Stimulated activated CD4-positive, alpha-beta T cell treated with anti-CD3 and anti-CD28 coated beads, Interleukin-4, amount 100 ng/mL, for 1 hour (primary cell): ENCODE measurements at regions not wholly inside any gene's neighbourhood (a gene's known extent, or its start where the extent isn't known, plus 50 kb on each side); places are given as distances from the start of the nearest gene placed in this dataset.

Experiments
- DNase-seq: peaks from one replicate; pipeline ENCODE4 v3.0.0-alpha.2; 2020

DNA sequence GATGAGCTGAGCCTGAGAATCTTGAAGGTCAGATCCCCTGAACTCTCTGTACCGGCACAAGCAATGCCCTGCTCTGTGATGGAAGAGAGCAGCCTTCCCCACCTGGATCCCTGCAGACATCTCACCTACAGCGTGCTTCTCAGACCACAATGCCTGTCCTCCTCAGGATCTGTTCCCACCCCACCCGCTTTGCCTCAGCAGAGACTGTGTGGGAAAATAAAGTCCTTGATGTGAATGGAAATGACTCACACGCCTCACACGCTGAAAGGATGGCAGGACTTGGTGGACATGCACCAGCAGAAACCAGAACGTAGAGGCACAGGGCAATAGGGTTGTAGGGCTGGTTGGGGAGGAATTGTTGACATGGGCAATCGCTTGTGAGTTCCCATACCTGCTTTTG is 117.9 kb upstream of the POU3F3 start:
- no peak for DNase-seq

DNA sequence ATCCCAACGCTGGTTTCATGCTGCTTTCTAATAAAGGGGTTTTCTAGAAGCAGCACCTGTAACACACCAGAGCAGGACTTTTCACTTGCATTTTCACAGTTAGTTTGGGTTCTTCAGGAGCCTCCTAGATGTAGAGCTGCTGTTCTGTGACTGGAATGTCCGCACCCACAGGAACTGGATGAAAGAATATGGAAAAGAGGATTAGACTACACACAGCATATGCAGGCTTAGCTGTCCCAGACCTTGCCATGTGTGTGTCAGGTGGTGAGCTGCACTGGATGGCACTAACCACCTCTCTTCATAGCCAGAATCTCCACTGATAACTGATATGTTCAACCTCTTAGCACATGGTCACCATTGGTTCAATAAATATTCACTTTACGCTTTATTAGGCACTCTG is 112.1 kb upstream of the POU3F3 start:
- no peak for DNase-seq

DNA sequence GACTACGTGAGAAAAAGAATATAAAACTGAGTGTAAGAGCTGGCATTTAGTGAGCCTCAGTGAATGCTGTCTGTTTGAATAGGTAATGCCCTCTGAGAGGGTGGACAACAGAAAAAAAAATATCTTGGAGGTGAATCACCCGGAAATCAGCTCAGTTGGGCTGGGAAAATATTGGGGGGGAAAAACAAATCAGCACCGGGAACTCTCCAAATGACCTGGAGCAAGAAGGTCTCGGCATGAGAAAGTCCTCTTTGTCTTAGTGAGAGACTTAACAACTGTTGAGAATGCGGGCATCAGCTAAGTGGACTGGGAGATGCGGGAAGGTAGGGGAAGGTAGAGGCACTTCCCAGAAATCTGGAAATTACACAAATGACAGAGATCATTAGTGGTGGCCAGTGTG is 109.4 kb upstream of the POU3F3 start:
- DNase-seq, result no peak

DNA sequence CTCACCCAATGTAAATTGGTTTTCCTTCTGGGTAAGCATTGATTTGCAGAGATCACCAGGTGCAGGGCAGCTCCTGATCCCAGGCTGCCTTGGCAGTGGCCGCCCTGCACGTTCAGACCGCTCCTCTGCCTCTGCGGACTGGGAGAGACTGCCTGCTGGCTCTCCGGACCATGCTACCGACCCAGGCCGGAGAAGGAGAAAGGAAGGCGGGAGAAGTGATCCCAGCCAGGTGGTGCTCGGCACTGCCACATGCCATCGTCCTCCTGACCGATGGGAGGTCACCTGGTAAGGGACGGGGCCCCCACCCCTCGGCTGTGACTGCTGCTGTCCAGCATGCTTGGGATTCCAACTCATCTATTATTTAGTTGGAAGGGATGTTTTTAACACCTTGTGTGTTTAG is 108.1 kb upstream of the POU3F3 start:
- no peak for DNase-seq

DNA sequence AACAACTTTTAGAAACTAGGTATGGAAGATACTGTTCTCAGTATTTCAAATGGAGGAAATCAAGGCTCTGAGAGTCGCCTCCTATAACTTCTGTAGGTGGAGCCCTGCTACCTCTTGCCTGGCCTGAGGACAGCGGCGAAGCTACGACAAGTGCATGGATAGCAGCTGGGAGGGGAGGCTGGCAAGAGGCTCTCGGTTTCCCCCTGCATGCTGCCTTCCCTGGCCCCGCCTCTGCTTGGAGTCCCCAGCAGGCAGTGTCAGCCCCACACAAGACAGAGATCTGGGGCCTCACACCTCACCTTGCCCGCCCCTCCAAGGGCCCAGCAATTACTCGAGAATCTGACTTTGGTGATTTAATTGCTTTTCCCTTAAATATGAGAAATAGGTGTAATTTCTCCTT is 107.6 kb upstream of the POU3F3 start:
- no peak for DNase-seq

DNA sequence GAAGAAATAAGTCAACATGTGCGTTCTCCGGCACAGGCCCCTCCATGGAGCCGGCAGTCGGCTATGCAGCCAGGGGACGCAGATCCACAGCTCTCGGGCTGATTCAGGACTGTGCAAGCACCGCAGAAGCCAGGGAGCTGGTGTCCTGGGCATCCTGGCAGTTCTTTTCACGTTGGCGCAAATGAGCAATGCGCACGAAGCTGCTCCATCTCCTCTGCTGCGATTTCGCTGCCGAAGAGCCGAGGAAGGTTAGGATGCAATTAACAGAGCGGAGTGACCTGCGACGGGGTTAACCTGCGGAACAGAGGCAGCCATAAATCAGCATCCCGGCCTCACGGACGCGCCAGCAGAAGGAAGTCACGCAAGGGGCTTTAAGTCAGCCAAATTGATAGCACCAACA is 107.1 kb upstream of the POU3F3 start:
- DNase-seq, result no peak

DNA sequence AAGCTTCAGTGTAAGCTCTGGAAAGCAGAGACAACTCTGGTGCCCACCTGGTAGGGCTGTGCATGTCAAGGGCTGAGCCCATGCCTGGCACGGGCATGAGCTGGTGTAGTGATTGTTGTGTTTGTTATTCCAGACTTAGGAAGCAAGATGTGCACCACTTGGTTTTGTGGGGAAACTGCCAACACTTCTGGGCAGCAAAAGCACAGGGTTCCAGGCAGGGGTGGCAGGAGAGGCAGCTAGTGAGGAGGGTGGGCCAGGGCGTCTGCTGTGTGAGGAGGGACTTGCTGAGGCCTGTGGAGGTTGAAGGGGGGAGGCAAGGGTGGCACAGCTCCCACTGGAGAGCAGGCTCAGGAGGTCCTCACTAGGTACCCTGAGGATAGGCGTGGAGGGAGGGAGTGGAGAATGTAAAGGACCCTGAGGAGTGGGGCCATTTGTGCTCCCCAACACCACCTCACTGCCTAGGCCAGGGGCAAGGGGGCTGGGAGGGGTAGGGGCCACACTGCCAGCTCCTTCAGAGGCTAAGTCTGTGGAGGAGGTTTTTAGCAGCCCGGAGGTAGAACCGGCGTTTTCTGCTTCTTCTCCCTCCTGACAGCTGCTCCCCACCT is 104.0 kb upstream of the POU3F3 start:
- no peak for DNase-seq

DNA sequence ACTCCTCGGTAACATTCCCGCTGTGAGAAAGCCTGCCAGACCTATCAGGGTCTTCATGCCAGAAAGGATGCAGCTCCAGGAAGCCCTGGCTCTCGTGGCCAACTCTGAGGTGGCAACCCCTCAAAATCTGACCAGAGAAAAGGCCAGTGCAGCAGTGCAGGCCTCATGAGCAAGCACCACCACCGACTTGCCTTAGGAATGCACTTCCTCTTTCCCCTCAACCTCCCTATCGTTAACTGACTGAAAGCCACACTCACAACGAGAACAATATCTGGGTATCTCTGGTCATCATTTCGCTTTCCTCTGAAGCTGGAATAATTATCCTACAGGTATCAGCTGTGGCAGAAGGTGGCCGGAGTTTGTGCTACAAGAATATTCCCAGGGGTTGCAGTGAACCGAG is 101.4 kb upstream of the POU3F3 start:
- DNase-seq, result no peak

DNA sequence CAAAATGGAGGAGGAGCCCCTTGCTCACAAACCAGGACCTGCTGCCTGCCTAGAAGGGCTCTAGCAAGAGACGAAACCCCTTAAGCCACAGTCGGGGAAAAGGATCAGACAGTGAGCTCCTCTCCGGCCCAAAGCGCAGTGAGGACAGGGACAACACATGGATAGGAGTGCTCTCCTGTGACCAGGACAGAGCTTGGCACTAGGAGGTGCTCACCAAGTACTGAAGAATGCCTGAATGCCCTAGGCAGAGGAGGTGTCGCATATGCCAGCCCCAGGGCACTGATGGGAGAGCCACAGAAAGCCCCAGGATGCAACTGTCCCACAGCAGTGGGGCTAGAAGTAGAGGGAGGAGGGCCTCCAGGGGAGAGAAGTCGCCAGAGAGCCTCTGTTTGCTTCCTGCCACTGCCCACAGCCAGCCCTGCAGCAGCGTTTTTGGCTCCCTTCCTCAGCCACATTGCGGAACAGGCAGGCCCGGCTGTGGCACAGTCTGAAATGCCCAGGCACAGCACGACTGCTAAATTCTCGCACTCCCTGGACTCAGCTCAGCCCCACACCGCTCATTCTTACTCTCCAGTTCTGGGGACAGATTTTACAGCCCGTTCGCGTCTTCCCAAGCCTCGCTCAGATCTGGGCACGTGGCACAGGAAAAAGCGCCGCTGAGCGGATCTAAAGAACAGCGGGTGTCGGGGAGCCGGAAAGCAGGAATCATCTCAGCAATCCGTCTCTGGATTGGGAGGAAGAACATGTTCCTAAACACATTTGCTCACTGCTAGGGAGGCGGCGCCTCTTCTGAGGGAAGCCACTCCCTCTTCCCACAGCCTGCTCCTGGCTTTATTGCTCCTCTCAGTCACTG is 98.7 kb upstream of the POU3F3 start:
- no peak for DNase-seq

DNA sequence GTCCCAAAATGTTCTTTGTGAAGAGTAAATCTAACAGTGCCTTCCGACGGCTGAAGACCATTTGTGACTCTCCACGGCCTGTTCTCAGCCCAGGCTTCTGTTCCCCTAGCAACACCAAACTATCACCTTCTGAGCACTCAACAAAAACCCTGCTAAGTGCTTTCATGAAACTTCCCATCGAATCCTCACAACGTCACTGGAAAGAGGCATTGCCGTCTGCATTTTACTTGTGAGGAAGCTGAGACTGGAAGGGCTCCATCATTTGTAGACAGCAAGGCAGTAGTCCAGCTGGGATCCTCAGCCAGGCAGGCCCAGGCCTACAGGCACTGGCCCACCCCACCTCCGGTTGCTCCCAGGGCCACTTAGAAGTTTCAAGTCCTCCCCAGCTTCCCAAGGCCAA is 97.8 kb upstream of the POU3F3 start:
- no peak for DNase-seq

DNA sequence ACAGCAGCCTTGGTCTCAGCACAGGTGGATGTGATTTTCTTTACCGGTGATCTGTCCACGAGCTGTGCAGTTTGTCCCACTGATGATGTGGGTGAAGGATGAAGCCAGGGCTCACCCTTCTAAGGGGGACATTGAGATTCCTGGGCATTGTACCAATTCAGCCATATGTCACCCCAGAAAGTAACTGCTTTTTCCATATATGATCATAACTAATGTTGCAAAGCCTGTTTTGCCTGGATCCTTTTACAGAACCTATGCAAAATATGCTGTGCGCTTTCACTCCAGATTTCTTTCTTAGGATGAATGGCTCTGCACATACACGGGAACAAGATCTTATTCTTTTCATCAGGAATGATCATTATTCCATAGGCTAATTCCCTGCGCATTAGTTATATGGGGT is 96.9 kb upstream of the POU3F3 start:
- DNase-seq, result no peak

DNA sequence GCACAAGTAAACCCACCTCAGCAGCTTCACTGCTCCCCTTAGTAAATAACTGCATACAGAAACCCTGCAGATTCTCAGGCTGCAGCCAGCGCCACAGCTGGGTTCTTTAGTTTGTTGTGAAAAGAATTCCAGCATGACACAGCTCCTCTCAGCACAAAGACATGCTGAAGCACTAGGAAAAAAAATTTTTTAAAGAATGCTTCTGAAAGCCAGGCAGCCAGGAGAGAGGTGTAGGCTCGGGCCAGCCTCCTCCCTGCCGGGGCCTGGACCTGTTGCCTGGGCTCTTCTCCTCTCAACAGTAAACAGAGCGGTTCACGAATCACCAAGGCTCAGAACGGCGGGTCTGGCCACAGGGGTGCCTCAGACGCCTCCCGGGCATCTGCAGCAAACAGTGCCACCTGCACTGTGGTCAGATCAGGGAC is 95.7 kb upstream of the POU3F3 start:
- no peak for DNase-seq

DNA sequence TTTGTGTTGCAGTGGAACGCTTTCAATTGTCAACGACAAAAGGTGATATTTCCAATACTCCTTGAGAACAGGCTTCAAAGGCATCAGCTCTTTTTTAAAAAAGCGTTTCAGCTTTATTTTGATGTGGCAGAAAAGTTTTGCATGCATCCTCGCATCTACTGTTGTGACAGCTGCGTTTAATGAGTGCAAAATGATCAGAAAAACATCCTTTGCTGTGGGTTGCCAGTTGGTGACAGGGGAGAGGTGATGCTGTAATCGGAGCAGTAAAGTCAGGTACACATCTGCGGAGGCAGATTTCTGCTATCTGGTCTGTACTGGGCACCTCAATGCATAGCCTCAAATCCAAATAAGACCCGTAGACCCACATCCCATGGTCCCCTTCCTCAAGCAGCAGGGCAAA is 91.9 kb upstream of the POU3F3 start:
- no peak for DNase-seq

DNA sequence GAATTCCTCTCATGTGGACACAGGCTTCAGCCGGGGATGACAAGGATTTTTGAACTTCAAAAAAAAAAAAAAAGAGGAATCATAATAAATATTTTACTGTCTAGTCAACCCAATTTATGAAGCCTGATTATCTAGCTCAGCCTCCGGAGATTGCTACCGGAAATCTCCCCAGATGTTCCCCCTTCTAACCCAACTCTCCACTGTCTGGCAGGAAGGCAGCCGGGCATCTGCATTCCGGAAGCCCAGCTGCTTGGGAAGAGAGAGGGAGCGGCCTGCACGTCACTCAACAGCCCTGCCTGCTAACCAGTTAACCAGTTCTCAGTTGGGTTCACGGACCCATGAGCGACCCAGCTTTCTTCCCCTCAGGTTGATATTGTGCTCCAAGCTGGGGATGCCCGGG is 87.2 kb upstream of the POU3F3 start:
- no peak for DNase-seq

DNA sequence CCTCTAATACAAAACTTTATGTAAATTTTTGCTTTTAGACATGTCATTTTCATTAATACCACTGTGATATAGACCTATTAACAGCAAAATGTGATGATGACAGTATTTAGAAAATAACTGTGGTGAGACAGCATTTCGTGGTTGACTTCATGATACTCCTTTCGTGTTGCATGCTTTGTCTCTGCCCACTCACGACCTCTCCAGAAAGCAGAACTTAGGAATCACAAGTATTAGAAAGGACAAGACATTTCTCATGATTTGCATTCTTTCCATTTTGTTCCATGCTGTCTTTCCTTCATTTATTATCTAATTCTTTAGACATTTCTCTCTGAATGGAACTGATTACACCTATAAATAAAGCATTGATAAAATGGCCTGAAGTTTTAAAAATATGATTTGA is 85.2 kb upstream of the POU3F3 start:
- no peak for DNase-seq

DNA sequence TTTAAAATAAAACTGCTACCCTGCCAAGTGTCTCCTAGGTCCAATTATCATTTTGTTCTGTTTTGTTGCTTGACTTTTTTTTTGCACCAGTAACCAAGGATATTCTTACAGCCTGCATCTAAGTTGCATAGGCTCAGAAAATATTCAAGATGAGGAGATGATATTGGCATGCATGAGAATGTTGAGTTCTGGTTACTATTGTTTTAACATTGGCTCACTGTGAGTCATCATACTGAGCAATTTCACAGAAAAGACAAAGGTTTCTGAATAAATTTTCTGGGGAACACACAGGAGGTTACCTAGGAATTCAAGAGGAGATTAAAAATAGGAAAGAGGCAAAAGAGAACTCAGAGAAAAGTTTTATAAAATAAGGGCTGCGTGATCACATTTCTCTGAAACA is 84.8 kb upstream of the POU3F3 start:
- DNase-seq, result no peak

DNA sequence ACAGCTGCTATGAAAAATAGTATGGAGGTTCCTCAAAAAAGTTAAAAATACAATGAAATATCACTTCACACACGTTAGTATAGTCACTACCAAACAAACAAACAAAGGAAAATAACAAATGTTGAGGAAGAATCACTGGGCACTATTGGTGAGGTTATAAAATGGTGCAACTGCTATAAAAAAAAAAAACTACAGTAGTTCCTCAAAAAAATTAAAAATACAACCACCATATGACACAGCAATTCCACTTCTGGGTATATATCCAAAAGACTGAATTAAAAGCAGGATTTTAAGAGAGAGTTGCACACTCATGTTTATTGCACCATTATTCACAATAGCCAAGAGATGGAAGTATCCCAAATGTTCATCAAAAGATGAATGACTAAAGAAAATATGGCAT is 80.9 kb upstream of the POU3F3 start:
- DNase-seq, result no peak

DNA sequence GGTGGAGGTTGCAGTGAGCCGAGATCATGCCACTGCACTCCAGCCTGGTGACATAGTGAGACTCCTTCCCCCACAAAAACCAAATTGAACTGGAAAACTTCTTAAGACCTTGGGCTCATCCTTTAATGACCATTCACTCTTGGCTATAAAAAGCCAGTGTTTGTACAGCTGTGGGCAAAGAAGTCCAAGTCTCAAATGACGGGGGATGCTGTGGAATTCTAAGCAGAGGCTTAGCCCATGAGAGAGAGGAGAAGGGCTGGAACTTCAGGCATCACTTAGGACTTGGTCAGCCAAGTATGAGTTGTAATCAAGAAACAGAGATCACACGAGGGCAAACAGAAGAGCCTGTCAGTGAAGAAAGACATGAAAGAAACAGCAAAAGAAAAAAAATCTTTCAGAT is 79.3 kb upstream of the POU3F3 start:
- no peak for DNase-seq

DNA sequence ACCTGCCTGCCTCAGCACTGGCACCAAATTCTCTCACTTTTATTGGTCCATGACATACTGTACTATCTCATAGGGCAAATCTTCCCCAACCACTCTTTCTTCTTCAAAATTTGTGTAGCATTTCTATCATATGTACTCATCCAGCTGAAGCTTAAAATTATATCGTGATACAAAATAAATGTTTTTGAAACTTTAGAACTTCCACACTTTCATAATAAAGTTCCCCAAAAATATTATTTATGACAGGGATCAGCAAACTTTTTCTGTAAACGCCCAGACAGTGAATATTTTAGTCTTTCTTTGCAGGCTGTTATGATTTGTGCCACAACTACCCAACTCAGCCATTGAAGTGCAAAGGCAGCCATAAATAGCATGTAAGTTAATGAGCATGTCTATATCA is 76.2 kb upstream of the POU3F3 start:
- DNase-seq, result no peak

DNA sequence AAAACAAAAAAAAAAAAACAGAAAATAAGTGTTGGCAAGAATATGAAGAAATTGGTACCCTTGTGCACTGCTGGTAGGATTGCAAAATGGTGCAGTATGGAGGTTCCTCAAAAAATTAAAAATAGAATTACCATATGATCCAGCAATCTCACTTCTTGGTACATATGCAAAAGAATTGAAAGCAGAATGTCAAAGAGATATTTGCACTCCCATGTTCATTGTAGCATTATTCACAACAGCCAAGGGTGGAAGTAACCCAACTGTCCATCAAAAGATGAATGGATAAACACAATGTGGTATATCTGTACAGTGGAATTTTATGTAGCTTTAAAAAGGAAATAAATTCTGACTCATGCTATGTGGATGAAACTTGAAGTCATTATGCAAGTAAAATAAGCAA is 72.8 kb upstream of the POU3F3 start:
- DNase-seq, result no peak

DNA sequence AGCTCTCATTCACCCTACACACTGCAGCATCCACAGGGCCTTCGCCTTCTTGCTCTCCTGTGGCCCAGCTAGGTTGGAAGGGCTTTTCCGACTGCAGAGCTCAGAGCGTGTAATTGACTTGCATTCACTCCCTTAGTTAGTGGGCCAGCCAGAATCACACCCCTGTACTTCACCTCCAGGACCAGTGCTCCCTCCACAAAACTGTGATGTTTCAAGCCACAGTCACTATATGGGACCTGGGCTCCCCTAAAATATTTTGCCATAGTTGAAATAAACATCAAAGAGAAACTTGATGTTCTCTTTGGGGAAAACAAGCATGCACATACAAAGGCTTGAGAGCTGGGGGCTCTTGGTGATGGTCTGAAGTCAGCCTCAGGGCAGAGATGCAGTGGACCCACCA is 69.7 kb upstream of the POU3F3 start:
- DNase-seq, result no peak

DNA sequence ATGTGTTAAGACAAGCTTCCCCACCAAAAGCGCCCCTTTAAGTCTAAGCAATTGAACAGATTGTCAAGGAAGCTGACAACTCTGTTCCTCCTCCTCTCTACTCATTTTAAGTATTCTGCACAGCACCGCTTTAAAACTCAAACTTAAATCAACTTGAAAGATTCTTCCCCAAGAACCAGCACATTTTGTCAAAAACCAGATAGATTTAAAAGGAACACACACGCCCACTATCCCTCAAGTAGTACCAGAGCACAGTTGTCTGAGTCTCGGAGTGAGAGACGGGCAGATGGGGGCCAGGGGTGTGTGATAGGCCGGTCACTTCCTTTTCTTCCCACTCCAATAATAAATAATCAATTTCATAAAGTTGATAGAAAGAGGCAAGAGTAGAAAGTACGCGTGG is 67.7 kb upstream of the POU3F3 start:
- no peak for DNase-seq

DNA sequence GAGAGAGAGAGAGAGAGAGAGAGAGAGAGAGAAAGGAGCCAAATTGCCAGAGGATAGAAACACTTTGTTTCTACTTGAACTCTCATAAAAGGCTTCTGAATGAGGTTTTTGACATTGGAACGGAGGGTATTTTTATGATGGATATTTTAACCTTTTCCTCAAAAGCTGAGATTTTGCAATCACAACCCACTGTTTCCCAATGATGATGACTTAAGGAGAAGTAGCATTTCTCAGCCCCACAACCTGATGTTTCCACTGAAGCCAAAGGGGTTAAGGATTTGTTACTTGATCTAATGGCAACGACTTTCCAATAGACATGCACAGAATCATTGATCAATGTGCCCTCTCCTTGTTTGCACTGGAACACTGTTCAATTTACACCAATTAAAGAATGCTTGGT is 67.1 kb upstream of the POU3F3 start:
- DNase-seq, result no peak

DNA sequence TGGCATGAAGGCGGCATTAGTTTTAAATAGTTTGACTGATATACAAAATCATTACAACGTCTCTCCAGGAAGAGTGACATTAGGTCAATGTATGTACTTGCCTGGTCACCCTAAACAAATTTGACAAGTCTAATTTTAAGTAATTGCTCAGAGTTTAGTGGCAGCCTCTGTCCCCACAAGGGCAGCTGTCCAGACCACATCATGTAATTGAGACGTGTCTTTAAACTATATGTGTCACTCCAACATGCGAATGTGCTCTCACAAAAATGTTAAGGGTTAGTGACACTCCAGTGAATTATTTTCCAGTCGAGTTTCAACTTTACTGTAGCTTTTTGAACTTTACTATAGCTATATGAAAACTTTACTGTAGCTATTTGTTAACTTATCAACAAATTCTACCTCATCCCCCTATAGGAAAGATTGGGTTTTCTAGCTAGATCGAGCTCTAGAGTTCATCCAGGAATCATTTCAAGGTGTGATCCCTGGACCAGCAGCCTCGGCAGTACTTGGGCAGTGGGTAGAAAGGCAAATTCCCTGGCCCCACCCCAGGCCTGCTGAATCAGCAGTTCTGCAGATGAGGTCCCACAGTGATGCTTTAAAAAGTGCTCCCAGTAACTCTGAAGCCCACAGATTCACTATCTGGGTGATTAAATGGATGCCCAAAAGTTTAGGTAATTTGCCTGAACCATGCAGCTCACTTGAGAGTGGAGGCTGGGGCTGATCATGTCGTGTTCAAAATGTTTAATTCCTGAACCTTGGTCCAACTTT is 66.4 kb upstream of the POU3F3 start:
- no peak for DNase-seq
